ENCODE measurements at regions not wholly inside any gene's neighbourhood (a gene's known extent, or its start where the extent isn't known, plus 50 kb on each side); places are given as distances from the start of the nearest gene placed in this dataset.

GRCh38 chr13:74194846-74195245 is 60.6 kb upstream of the KLF12 start:
- TF ChIP-seq POLR2A (IDR thresholded peaks at IDR 0.05; ENCODE audit: low read length) (no peak), GATA1 (IDR thresholded peaks at IDR 0.05; ENCODE audit: low read depth, low read length) (no peak)

All from erythroblast (primary cell).